ENCODE measurements at regions not wholly inside any gene's neighbourhood (a gene's known extent, or its start where the extent isn't known, plus 50 kb on each side); places are given as distances from the start of the nearest gene placed in this dataset.

DNA sequence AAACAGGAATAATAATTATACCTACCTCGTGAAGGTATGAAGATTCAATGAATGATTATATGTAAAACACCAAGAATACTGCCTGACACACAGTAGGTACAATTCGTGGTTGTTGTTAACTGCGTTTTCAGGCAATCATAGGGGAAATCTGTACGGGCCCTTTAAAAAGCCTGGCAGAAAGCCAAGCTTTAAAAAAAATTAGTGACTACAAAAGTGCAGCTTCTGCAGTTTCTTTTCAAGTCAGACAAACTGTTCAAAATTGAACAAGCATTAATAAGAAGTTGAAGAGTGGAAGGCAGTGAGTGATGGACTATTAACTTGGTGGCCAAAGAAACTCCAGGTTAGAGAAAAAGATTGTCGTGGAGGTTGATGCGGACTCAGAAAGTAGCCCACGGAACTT lies 85.9 kb upstream of the TRIO start:
- Histone ChIP-seq H3K36me3 (ENCODE audit: control insufficient read depth in 1 of 2, insufficient read depth in 2 of 2, low read length in 2 of 2) (no peaks in the 10 kb centered on the region), H3K4me3 (ENCODE audit: low read depth in 1 of 2, low read length in 2 of 2) (no peak overlapping the region), H3K27ac (ENCODE audit: low read depth, low read length) (no peak overlapping the region), H3K4me1 (ENCODE audit: control insufficient read depth in 1 of 2, insufficient read depth in 2 of 2, low read length in 2 of 2) (no peaks in the 10 kb centered on the region), H3K9me3 (ENCODE audit: control insufficient read depth in 1 of 2, low read length in 2 of 2) (no peaks in the 10 kb centered on the region), H3K9ac (ENCODE audit: low read depth in 1 of 2, low read length in 2 of 2) (no peak overlapping the region), H3K27me3 (ENCODE audit: control insufficient read depth in 1 of 2, insufficient read depth in 2 of 2, low read length in 2 of 2) (no peaks in the 10 kb centered on the region)

GRCh38 chr5:14056039-14056438 lies 87.1 kb upstream of the TRIO start:
- Histone ChIP-seq H3K9me3 (ENCODE audit: control insufficient read depth in 1 of 2, low read length in 2 of 2) (no peaks in the 10 kb centered on the region), H3K27me3 (ENCODE audit: control insufficient read depth in 1 of 2, insufficient read depth in 2 of 2, low read length in 2 of 2) (no peaks in the 10 kb centered on the region), H3K36me3 (ENCODE audit: control insufficient read depth in 1 of 2, insufficient read depth in 2 of 2, low read length in 2 of 2) (no peaks in the 10 kb centered on the region), H3K9ac (ENCODE audit: low read depth in 1 of 2, low read length in 2 of 2) (no peak overlapping the region), H3K4me3 (ENCODE audit: low read depth in 1 of 2, low read length in 2 of 2) (no peak overlapping the region), H3K4me1 (ENCODE audit: control insufficient read depth in 1 of 2, insufficient read depth in 2 of 2, low read length in 2 of 2) (no peaks in the 10 kb centered on the region), H3K27ac (ENCODE audit: low read depth, low read length) (no peak overlapping the region)

DNA sequence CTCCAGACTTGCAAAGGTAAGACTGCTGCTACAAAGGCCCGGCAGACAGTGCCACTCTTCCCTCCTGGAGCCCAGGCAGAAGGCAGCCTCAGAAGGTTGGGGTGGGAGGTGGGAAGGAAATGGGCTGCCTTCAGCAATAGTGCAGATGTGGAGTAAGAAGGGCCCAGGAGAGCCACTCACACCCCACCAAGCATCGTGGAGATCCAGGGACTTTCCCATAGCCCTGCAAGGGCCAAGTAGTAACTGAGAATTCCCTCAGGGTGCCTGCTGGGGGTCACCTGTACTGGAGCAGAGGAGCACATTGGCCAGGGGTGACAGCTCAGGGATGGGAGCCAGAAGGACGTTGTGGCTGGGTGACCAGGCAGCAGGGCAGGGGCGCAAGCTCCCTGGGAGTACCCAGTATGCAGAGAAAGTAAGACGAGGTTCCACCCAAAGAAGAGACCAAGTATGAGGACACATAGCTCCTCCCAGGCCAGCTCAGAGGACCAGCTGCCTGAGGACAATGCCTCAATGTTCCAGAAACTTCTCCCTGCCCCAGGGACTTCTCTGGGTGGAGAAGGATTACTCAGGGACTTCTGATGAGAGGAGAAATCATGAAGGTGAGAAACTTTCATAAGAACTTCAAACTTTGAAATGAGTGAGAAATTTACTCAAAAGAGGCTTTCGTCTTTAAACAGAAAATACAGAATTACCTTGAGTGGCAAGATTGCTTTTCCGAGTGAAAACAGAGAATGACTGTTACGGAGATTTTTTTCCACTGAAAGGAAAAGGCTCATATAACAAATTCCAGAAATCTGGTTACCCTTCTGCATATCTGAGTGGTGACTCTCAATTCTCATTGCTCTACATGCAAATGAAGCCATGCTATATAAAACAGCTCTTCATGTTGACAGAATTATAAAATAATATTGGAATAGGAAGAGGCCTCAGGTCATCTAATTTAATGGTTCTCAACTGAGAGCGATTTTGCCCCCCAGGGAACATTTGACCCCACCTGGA lies 87.9 kb upstream of the TRIO start:
- Histone ChIP-seq H3K4me3 (ENCODE audit: low read depth in 1 of 2, low read length in 2 of 2) (no peak overlapping the region), H3K4me1 (ENCODE audit: control insufficient read depth in 1 of 2, insufficient read depth in 2 of 2, low read length in 2 of 2) (no peaks in the 10 kb centered on the region), H3K27ac (ENCODE audit: low read depth, low read length) (no peak overlapping the region), H3K9ac (ENCODE audit: low read depth in 1 of 2, low read length in 2 of 2) (no peak overlapping the region), H3K36me3 (ENCODE audit: control insufficient read depth in 1 of 2, insufficient read depth in 2 of 2, low read length in 2 of 2) (no peaks in the 10 kb centered on the region), H3K9me3 (ENCODE audit: control insufficient read depth in 1 of 2, low read length in 2 of 2) (no peaks in the 10 kb centered on the region), H3K27me3 (ENCODE audit: control insufficient read depth in 1 of 2, insufficient read depth in 2 of 2, low read length in 2 of 2) (no peaks in the 10 kb centered on the region)

- Histone ChIP-seq H3K27me3 (ENCODE audit: control insufficient read depth in 1 of 2, insufficient read depth in 2 of 2, low read length in 2 of 2) (no peaks in the 10 kb centered on the region), H3K4me1 (ENCODE audit: control insufficient read depth in 1 of 2, insufficient read depth in 2 of 2, low read length in 2 of 2) (no peaks in the 10 kb centered on the region), H3K36me3 (ENCODE audit: control insufficient read depth in 1 of 2, insufficient read depth in 2 of 2, low read length in 2 of 2) (no peaks in the 10 kb centered on the region)
Observed at GRCh38 chr5:14054111-14054854, 88.9 kb upstream of the TRIO start.

GRCh38 chr5:14050821-14051220 lies 92.3 kb upstream of the TRIO start:
- Histone ChIP-seq H3K27me3 (ENCODE audit: control insufficient read depth in 1 of 2, insufficient read depth in 2 of 2, low read length in 2 of 2) (no peaks in the 10 kb centered on the region), H3K27ac (ENCODE audit: low read depth, low read length) (no peak overlapping the region), H3K36me3 (ENCODE audit: control insufficient read depth in 1 of 2, insufficient read depth in 2 of 2, low read length in 2 of 2) (no peaks in the 10 kb centered on the region), H3K9ac (ENCODE audit: low read depth in 1 of 2, low read length in 2 of 2) (no peak overlapping the region), H3K4me1 (ENCODE audit: control insufficient read depth in 1 of 2, insufficient read depth in 2 of 2, low read length in 2 of 2) (no peaks in the 10 kb centered on the region), H3K9me3 (ENCODE audit: control insufficient read depth in 1 of 2, low read length in 2 of 2) (no peaks in the 10 kb centered on the region), H3K4me3 (ENCODE audit: low read depth in 1 of 2, low read length in 2 of 2) (no peak overlapping the region)

More at GRCh38 chr5:14054111-14054854, 88.9 kb upstream of the TRIO start:
- H3K4me3 ChIP-seq (ENCODE audit: low read depth in 1 of 2, low read length in 2 of 2), result no peak overlapping the region
- H3K9me3 ChIP-seq (ENCODE audit: control insufficient read depth in 1 of 2, low read length in 2 of 2), result no peaks in the 10 kb centered on the region
- no peak overlapping the region for H3K27ac ChIP-seq (ENCODE audit: low read depth, low read length)
- no peak overlapping the region for H3K9ac ChIP-seq (ENCODE audit: low read depth in 1 of 2, low read length in 2 of 2)

DNA sequence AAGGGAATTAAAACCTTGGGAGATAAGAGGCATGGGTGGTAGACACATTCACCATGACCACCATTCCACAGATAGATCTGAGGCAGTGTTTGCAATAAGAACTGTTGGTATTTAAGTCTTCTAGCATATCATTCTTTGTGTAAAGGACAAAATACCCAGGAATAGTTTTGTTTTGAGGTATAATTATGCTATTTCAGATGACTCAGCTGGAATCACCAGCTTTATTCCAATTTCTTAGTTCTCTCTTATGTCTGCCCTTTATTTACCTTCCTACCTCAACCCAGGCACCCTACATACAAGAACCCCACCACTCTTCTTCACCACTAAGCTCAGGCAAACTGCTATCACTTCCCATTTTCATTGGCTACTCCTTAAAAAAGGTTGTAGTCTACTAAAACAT lies 94.7 kb upstream of the TRIO start:
- no peaks in the 10 kb centered on the region for H3K36me3 ChIP-seq (ENCODE audit: control insufficient read depth in 1 of 2, insufficient read depth in 2 of 2, low read length in 2 of 2)
- no peaks in the 10 kb centered on the region for H3K4me1 ChIP-seq (ENCODE audit: control insufficient read depth in 1 of 2, insufficient read depth in 2 of 2, low read length in 2 of 2)
- no peaks in the 10 kb centered on the region for H3K27me3 ChIP-seq (ENCODE audit: control insufficient read depth in 1 of 2, insufficient read depth in 2 of 2, low read length in 2 of 2)
- no peaks in the 10 kb centered on the region for H3K9me3 ChIP-seq (ENCODE audit: control insufficient read depth in 1 of 2, low read length in 2 of 2)
- no peak overlapping the region for H3K27ac ChIP-seq (ENCODE audit: low read depth, low read length)
- no peak overlapping the region for H3K9ac ChIP-seq (ENCODE audit: low read depth in 1 of 2, low read length in 2 of 2)
- H3K4me3 ChIP-seq (ENCODE audit: low read depth in 1 of 2, low read length in 2 of 2), result no peak overlapping the region

DNA sequence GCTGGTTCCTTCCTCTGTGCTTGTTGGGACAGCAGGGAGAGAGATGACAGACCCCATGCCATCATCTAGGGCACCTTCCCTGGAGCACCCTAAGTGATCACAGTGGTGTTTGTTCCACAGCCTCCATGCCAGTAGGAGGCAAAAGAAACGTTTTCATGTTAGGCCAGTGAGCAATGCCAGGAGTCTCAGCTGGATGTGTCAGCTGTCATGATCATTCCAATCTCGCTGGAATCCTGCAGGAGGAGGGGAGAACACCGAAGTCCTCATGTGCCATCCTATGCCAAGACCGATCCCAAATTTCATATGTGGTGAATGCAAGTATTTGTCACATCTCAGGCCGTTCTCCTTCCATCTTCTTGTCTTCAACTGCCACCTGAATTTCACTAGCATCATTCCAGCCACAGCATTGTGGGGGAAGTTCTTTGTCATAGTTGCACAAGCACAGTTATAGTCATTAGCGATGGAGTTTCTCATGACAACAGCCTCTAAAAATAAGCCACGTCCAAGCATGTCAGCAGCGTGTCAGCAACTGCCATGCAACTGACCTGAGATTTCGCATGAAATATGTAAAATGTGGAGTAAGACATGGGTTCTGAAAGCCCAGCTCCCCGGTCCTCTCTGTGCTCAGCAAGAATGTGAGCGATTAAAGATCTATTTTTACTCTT lies 97.2 kb upstream of the DNAH5 start:
- Histone ChIP-seq H3K4me3 (ENCODE audit: low read depth in 1 of 2, low read length in 2 of 2) (no peak overlapping the region), H3K27ac (ENCODE audit: low read depth, low read length) (no peak overlapping the region), H3K4me1 (ENCODE audit: control insufficient read depth in 1 of 2, insufficient read depth in 2 of 2, low read length in 2 of 2) (peaks cover 0 to under 1% of the 10 kb centered on the region in 2 donors), H3K27me3 (ENCODE audit: control insufficient read depth in 1 of 2, insufficient read depth in 2 of 2, low read length in 2 of 2) (peaks cover 0 to 3% of the 10 kb centered on the region in 2 donors), H3K9me3 (ENCODE audit: control insufficient read depth in 1 of 2, low read length in 2 of 2) (no peaks in the 10 kb centered on the region), H3K9ac (ENCODE audit: low read depth in 1 of 2, low read length in 2 of 2) (no peak overlapping the region), H3K36me3 (ENCODE audit: control insufficient read depth in 1 of 2, insufficient read depth in 2 of 2, low read length in 2 of 2) (no peaks in the 10 kb centered on the region)

GRCh38 chr5:14040542-14040941 lies 96.1 kb upstream of the DNAH5 start:
- H3K9ac ChIP-seq (ENCODE audit: low read depth in 1 of 2, low read length in 2 of 2), result no peak overlapping the region
- H3K4me1 ChIP-seq (ENCODE audit: control insufficient read depth in 1 of 2, insufficient read depth in 2 of 2, low read length in 2 of 2), result peaks cover 3% of the 10 kb centered on the region in 2 donors
- no peak overlapping the region for H3K4me3 ChIP-seq (ENCODE audit: low read depth in 1 of 2, low read length in 2 of 2)
- H3K27ac ChIP-seq (ENCODE audit: low read depth, low read length), result no peak overlapping the region
- peaks cover 0 to 3% of the 10 kb centered on the region in 2 donors for H3K27me3 ChIP-seq (ENCODE audit: control insufficient read depth in 1 of 2, insufficient read depth in 2 of 2, low read length in 2 of 2)
- no peaks in the 10 kb centered on the region for H3K9me3 ChIP-seq (ENCODE audit: control insufficient read depth in 1 of 2, low read length in 2 of 2)
- no peaks in the 10 kb centered on the region for H3K36me3 ChIP-seq (ENCODE audit: control insufficient read depth in 1 of 2, insufficient read depth in 2 of 2, low read length in 2 of 2)

GRCh38 chr5:14039576-14039975 lies 95.1 kb upstream of the DNAH5 start:
- Histone ChIP-seq H3K9ac (ENCODE audit: low read depth in 1 of 2, low read length in 2 of 2) (no peak overlapping the region), H3K4me3 (ENCODE audit: low read depth in 1 of 2, low read length in 2 of 2) (no peak overlapping the region), H3K27ac (ENCODE audit: low read depth, low read length) (no peak overlapping the region), H3K27me3 (ENCODE audit: control insufficient read depth in 1 of 2, insufficient read depth in 2 of 2, low read length in 2 of 2) (peaks cover 0 to 3% of the 10 kb centered on the region in 2 donors), H3K4me1 (ENCODE audit: control insufficient read depth in 1 of 2, insufficient read depth in 2 of 2, low read length in 2 of 2) (peaks cover 3 to 6% of the 10 kb centered on the region in 2 donors), H3K9me3 (ENCODE audit: control insufficient read depth in 1 of 2, low read length in 2 of 2) (no peaks in the 10 kb centered on the region), H3K36me3 (ENCODE audit: control insufficient read depth in 1 of 2, insufficient read depth in 2 of 2, low read length in 2 of 2) (no peaks in the 10 kb centered on the region)

DNA sequence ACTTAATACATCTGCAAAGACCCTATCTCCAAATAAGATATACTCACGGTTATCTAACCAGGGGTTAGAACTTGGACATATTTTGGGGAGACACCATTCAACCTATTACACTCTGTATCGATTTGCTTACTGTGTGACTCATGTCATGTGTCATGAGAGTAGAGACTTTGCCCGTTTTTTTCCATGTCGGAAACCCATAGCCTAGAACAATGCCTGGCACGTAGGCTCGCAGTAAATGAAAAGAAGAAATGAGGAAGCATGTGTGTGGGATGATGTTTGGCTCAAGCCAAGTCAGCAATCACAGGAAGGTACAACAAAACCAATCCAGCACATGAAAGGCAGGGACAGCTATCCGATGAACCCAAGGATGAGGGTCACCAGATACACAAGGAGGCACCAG lies 94.6 kb upstream of the DNAH5 start:
- Histone ChIP-seq H3K9me3 (ENCODE audit: control insufficient read depth in 1 of 2, low read length in 2 of 2) (no peaks in the 10 kb centered on the region), H3K4me3 (ENCODE audit: low read depth in 1 of 2, low read length in 2 of 2) (no peak overlapping the region), H3K36me3 (ENCODE audit: control insufficient read depth in 1 of 2, insufficient read depth in 2 of 2, low read length in 2 of 2) (no peaks in the 10 kb centered on the region), H3K4me1 (ENCODE audit: control insufficient read depth in 1 of 2, insufficient read depth in 2 of 2, low read length in 2 of 2) (peaks cover 3 to 6% of the 10 kb centered on the region in 2 donors), H3K27ac (ENCODE audit: low read depth, low read length) (no peak overlapping the region), H3K27me3 (ENCODE audit: control insufficient read depth in 1 of 2, insufficient read depth in 2 of 2, low read length in 2 of 2) (peaks cover 0 to 3% of the 10 kb centered on the region in 2 donors), H3K9ac (ENCODE audit: low read depth in 1 of 2, low read length in 2 of 2) (no peak overlapping the region)

All from duodenal mucosa (tissue), 2 donors.